ENCODE measurements at regions not wholly inside any gene's neighbourhood (a gene's known extent, or its start where the extent isn't known, plus 50 kb on each side); places are given as distances from the start of the nearest gene placed in this dataset.
"Not testable (repeated sequence)": the region's sequence is repeated elsewhere in the genome, so short reads cannot be mapped to it uniquely, and the experiment has no call there.

GRCh38 chr13:84760956-84761355 is 878.7 kb upstream of the SLITRK1 start:
- no peaks in the 10 kb centered on the region for H3K36me3 Mint-ChIP-seq (ENCODE audit: low read depth)
- intact Hi-C loops (cut with micrococcal nuclease) = no loop called here
- H3K27me3 Mint-ChIP-seq (ENCODE audit: low read depth) = no peaks in the 10 kb centered on the region
- H3K27ac Mint-ChIP-seq = no peak overlapping the region
- DNase-seq (ENCODE audit: low spot score) = no peak
- no peak overlapping the region for H3K4me3 Mint-ChIP-seq (ENCODE audit: low read depth)
- no peaks in the 10 kb centered on the region for H3K4me1 Mint-ChIP-seq (ENCODE audit: low read depth)
- peaks cover 5% of the 10 kb centered on the region for H3K9me3 Mint-ChIP-seq

GRCh38 chr13:84749126-84749525 is 866.9 kb upstream of the SLITRK1 start:
- DNase-seq (ENCODE audit: low spot score) = no peak
- Mint-ChIP-seq H3K27me3 (ENCODE audit: low read depth) (no peaks in the 10 kb centered on the region), H3K36me3 (ENCODE audit: low read depth) (no peaks in the 10 kb centered on the region), H3K27ac (no peak overlapping the region), H3K9me3 (no peaks in the 10 kb centered on the region), H3K4me3 (ENCODE audit: low read depth) (no peak overlapping the region), H3K4me1 (ENCODE audit: low read depth) (no peaks in the 10 kb centered on the region)
- intact Hi-C loops (cut with micrococcal nuclease) = no loop called here

DNA sequence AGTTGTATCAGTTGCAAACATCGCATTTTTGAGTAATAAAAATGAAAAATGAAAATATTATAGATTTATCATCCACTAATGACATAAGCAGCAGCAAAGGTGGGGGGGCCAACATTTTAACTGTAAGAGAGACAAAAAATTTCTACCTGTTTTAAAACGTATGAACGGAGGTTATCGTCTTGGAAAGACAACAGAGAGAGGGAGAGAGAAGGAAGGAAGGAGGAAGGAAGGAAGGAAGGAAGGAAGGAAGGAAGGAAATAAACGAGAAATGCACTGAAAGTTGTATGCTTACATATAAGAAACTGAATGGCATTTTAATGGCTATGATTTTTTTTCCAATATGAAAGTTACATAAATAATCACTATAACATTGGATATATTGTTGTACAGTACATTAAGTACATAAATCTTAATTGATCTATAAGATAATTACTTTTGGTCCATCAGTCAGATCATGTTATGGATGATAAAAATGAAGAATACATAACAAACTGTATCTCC is 862.8 kb upstream of the SLITRK1 start:
- Mint-ChIP-seq H3K4me1 (ENCODE audit: low read depth) (no peaks in the 10 kb centered on the region), H3K27ac (no peak overlapping the region), H3K36me3 (ENCODE audit: low read depth) (no peaks in the 10 kb centered on the region), H3K4me3 (ENCODE audit: low read depth) (no peak overlapping the region), H3K27me3 (ENCODE audit: low read depth) (no peaks in the 10 kb centered on the region), H3K9me3 (no peaks in the 10 kb centered on the region)
- DNase-seq (ENCODE audit: low spot score) = no peak
- intact Hi-C loops (cut with micrococcal nuclease) = no loop called here

DNA sequence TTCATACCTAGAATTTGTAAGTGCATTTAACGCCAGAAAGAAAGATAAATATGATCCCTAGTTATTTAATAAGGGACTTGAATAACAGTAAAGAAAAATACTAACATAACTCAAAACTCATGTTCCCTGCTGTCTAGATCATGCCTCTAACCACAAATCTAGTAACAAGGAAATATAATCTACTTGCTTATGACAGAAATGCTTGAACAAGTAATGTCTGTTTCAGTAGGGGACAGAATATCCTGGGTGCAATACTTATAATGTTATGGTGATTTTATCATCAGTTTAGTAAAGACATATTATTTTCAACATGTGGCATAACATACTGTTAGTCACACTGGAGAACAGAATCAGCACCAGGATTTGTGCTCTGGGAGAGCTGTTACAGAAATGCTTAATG is 861.9 kb upstream of the SLITRK1 start:
- no peak overlapping the region for H3K27ac Mint-ChIP-seq
- H3K4me1 Mint-ChIP-seq (ENCODE audit: low read depth) = no peaks in the 10 kb centered on the region
- H3K27me3 Mint-ChIP-seq (ENCODE audit: low read depth) = no peaks in the 10 kb centered on the region
- no peaks in the 10 kb centered on the region for H3K36me3 Mint-ChIP-seq (ENCODE audit: low read depth)
- intact Hi-C loops (cut with micrococcal nuclease) = no loop called here
- no peak overlapping the region for H3K4me3 Mint-ChIP-seq (ENCODE audit: low read depth)
- H3K9me3 Mint-ChIP-seq = no peaks in the 10 kb centered on the region
- no peak for DNase-seq (ENCODE audit: low spot score)

DNA sequence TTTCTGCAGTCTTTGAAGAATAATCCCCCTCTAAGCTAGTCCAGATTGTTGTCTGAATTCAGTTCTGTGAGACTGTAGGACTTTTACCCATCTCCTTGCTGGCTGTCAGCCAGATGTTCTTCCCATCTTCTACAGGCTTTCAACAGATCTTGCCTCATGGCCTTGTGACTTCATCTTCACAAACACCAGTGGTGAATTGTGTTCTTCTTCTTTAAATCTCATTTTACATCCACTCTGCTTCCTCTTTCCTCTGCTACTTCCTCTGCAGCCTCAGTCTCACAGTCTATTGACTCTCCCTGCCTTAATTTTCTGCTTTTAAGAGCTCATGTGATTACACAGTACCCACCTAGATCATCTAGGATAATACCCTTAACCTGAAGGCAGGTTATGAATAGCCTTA is 859.0 kb upstream of the SLITRK1 start:
- Mint-ChIP-seq H3K27ac (no peak overlapping the region), H3K4me3 (ENCODE audit: low read depth) (no peak overlapping the region), H3K36me3 (ENCODE audit: low read depth) (no peaks in the 10 kb centered on the region), H3K4me1 (ENCODE audit: low read depth) (no peaks in the 10 kb centered on the region), H3K9me3 (peaks cover 14% of the 10 kb centered on the region), H3K27me3 (ENCODE audit: low read depth) (no peaks in the 10 kb centered on the region)
- intact Hi-C loops (cut with micrococcal nuclease) = no loop called here
- DNase-seq (ENCODE audit: low spot score) = no peak

GRCh38 chr13:84739021-84739420 is 856.7 kb upstream of the SLITRK1 start:
- Mint-ChIP-seq H3K36me3 (ENCODE audit: low read depth) (no peaks in the 10 kb centered on the region), H3K27ac (no peak overlapping the region), H3K9me3 (peaks cover 18% of the 10 kb centered on the region), H3K4me1 (ENCODE audit: low read depth) (no peaks in the 10 kb centered on the region), H3K27me3 (ENCODE audit: low read depth) (no peaks in the 10 kb centered on the region), H3K4me3 (ENCODE audit: low read depth) (no peak overlapping the region)
- intact Hi-C loops (cut with micrococcal nuclease) = no loop called here
- DNase-seq (ENCODE audit: low spot score) = no peak

GRCh38 chr13:84737661-84738060 is 855.4 kb upstream of the SLITRK1 start:
- H3K9me3 Mint-ChIP-seq = peaks cover 18% of the 10 kb centered on the region
- H3K27me3 Mint-ChIP-seq (ENCODE audit: low read depth) = no peaks in the 10 kb centered on the region
- DNase-seq (ENCODE audit: low spot score) = no peak
- H3K4me1 Mint-ChIP-seq (ENCODE audit: low read depth) = no peaks in the 10 kb centered on the region
- intact Hi-C loops (cut with micrococcal nuclease) = no loop called here
- no peak overlapping the region for H3K4me3 Mint-ChIP-seq (ENCODE audit: low read depth)
- no peaks in the 10 kb centered on the region for H3K36me3 Mint-ChIP-seq (ENCODE audit: low read depth)
- H3K27ac Mint-ChIP-seq = no peak overlapping the region

GRCh38 chr13:84730376-84730775 is 848.1 kb upstream of the SLITRK1 start:
- H3K27me3 Mint-ChIP-seq (ENCODE audit: low read depth) = no peaks in the 10 kb centered on the region
- H3K4me3 Mint-ChIP-seq (ENCODE audit: low read depth) = no peak overlapping the region
- H3K27ac Mint-ChIP-seq = no peak overlapping the region
- no peaks in the 10 kb centered on the region for H3K36me3 Mint-ChIP-seq (ENCODE audit: low read depth)
- H3K9me3 Mint-ChIP-seq = no peaks in the 10 kb centered on the region
- no peak for DNase-seq (ENCODE audit: low spot score)
- intact Hi-C loops (cut with micrococcal nuclease) = no loop called here
- H3K4me1 Mint-ChIP-seq (ENCODE audit: low read depth) = no peaks in the 10 kb centered on the region

DNA sequence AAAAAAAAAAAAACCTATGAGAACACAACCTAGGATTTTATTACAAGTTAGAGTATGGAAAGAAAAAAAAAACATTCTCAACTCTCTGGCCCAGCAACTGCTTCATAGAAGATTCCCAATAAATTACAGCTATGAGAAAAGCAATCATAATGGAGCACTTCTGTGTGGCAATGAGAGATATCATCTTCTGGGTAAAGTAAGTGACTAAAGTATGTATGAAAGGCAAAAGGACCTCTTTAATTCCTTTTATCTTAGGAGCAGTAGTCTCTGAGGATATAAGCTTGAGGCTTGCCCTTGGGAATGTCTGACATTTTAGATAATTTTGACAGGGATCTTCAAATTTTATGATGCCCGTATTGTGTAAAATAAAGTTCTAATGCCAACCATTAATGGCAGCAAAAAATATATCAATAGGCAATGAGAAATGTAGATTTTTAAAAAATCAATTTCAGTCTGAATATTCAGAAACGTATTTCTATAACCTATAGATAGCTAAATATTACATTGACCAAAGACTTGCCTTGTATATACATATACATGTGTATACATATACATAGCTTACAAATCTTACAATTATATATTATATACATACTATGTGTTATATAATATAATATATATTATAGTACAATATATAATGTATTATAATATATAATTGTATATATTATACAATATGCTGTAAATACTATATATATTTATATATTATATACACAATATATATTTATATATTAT is 823.9 kb upstream of the SLITRK1 start:
- no peaks in the 10 kb centered on the region for H3K27me3 Mint-ChIP-seq (ENCODE audit: low read depth)
- H3K9me3 Mint-ChIP-seq = peaks cover 7% of the 10 kb centered on the region
- no peaks in the 10 kb centered on the region for H3K36me3 Mint-ChIP-seq (ENCODE audit: low read depth)
- no peaks in the 10 kb centered on the region for H3K4me1 Mint-ChIP-seq (ENCODE audit: low read depth)
- no peak overlapping the region for H3K27ac Mint-ChIP-seq
- H3K4me3 Mint-ChIP-seq (ENCODE audit: low read depth) = no peak overlapping the region
- no peak for DNase-seq (ENCODE audit: low spot score)
- intact Hi-C loops (cut with micrococcal nuclease) = loop anchor here (10.0 kb wide), 1 partner anchor 1019 kb away; no protein-coding TSS in a partner anchor

GRCh38 chr13:84702174-84702573 is 819.9 kb upstream of the SLITRK1 start:
- no peak for DNase-seq (ENCODE audit: low spot score)
- Mint-ChIP-seq H3K4me1 (ENCODE audit: low read depth) (no peaks in the 10 kb centered on the region), H3K27me3 (ENCODE audit: low read depth) (no peaks in the 10 kb centered on the region), H3K9me3 (peaks cover 12% of the 10 kb centered on the region), H3K4me3 (ENCODE audit: low read depth) (no peak overlapping the region), H3K36me3 (ENCODE audit: low read depth) (no peaks in the 10 kb centered on the region), H3K27ac (no peak overlapping the region)
- intact Hi-C loops (cut with micrococcal nuclease) = loop anchor here (10.0 kb wide), 1 partner anchor 1023 kb away; no protein-coding TSS in a partner anchor

DNA sequence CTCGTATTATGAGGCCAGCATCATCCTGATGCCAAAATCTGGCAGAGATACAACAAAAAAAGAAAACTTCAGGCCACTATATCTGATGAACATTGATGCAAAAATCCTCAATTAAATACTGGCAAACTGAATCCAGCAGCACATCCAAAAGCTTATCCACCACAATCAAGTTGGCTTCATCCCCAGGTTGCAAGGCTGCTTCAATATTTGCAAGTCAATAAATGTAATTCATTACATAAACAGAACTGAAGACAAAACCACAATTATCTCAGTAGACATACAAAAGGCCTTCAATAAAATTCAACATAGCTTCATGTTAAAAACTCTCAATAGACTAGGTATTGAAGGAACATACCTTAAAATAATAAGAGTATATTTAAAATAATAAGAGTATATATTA is 815.3 kb upstream of the SLITRK1 start:
- peaks cover 20% of the 10 kb centered on the region for H3K9me3 Mint-ChIP-seq
- intact Hi-C loops (cut with micrococcal nuclease); H3K36me3 Mint-ChIP-seq (ENCODE audit: low read depth); DNase-seq (ENCODE audit: low spot score); H3K4me1 Mint-ChIP-seq (ENCODE audit: low read depth); H3K4me3 Mint-ChIP-seq (ENCODE audit: low read depth); H3K27ac Mint-ChIP-seq; H3K27me3 Mint-ChIP-seq (ENCODE audit: low read depth): not testable (repeated sequence)

DNA sequence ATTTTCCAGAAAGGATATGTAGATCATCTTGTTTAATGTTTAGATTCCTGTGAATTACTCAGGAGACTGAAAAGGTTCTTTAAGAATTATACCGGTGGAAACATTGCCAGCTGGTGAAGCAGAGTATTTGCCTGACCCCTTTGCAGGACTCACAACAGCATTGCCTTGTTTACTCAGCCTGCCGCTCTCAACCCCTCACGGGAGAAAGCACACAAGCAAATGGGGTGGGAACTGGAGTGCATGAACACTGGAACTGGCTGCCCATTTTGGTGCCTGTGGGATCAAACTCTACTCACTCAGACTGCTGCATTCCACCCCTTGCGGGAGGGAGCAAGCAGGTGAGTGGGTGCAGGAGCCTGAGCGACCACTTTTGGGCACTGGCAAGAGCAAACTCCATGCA is 804.7 kb upstream of the SLITRK1 start:
- H3K4me1 Mint-ChIP-seq (ENCODE audit: low read depth) = no peaks in the 10 kb centered on the region
- no peak overlapping the region for H3K4me3 Mint-ChIP-seq (ENCODE audit: low read depth)
- intact Hi-C loops (cut with micrococcal nuclease) = no loop called here
- H3K27ac Mint-ChIP-seq = no peak overlapping the region
- H3K27me3 Mint-ChIP-seq (ENCODE audit: low read depth) = no peaks in the 10 kb centered on the region
- H3K36me3 Mint-ChIP-seq (ENCODE audit: low read depth) = no peaks in the 10 kb centered on the region
- no peak for DNase-seq (ENCODE audit: low spot score)
- peaks cover 11% of the 10 kb centered on the region for H3K9me3 Mint-ChIP-seq

DNA sequence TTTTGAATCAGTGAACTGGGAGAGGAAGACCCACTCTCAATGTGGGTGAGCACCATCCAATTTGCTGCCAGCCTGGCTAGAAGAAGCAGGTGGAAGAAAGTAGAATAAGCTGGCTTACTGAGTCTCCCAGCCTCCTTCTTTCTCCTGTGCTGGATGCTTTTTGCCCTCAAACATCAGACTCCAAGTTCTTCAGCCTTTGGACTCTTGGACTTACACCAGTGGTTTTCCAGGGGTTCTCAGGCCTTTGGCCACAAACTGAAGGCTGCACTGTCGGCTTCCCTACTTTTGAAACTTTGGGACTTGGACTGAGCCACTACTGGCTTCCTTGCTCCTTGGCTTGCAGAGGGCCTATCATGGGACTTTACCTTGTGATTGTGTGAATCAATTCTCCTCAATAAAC is 804.2 kb upstream of the SLITRK1 start:
- Mint-ChIP-seq H3K27me3 (ENCODE audit: low read depth) (no peaks in the 10 kb centered on the region), H3K4me1 (ENCODE audit: low read depth) (no peaks in the 10 kb centered on the region), H3K27ac (no peak overlapping the region), H3K36me3 (ENCODE audit: low read depth) (no peaks in the 10 kb centered on the region), H3K4me3 (ENCODE audit: low read depth) (no peak overlapping the region), H3K9me3 (peaks cover 11% of the 10 kb centered on the region)
- DNase-seq (ENCODE audit: low spot score) = no peak
- intact Hi-C loops (cut with micrococcal nuclease) = no loop called here

DNA sequence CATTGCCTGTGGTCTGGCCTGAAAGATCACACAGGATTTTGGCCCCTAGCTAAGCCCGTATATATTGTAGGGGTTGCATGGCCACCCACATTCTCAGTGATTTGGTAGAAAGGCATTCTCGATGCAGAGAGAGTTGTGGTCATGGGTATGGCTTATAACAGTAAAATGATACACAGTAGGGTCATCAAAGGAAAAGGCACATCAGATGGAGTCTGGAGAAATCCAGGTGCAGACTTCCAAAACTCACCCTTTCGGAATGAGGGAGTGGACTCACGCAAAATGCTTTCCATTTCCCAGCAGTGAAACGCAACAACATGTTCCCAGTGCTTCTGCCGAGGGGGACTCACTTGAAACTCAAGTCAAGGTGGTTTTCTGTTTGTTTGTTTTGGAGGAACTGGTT is 802.5 kb upstream of the SLITRK1 start:
- intact Hi-C loops (cut with micrococcal nuclease) = no loop called here
- DNase-seq (ENCODE audit: low spot score) = no peak
- H3K4me1 Mint-ChIP-seq (ENCODE audit: low read depth) = no peaks in the 10 kb centered on the region
- H3K9me3 Mint-ChIP-seq = peaks cover 14% of the 10 kb centered on the region
- H3K27ac Mint-ChIP-seq = no peak overlapping the region
- no peaks in the 10 kb centered on the region for H3K36me3 Mint-ChIP-seq (ENCODE audit: low read depth)
- no peak overlapping the region for H3K4me3 Mint-ChIP-seq (ENCODE audit: low read depth)
- H3K27me3 Mint-ChIP-seq (ENCODE audit: low read depth) = no peaks in the 10 kb centered on the region

All from activated T-helper 2 cell treated with anti-CD3 and anti-CD28 coated beads, Interferon-gamma antibody, Interleukin-2, Interleukin-4, amounts not matched to agents 10 μg/mL and 5 μg/mL and 100 μg/mL, durations not matched to agents 14 hours and 24 hours and 36 hours (primary cell).